ENCODE measurements at regions not wholly inside any gene's neighbourhood (a gene's known extent, or its start where the extent isn't known, plus 50 kb on each side); places are given as distances from the start of the nearest gene placed in this dataset.
"Not testable (repeated sequence)": the region's sequence is repeated elsewhere in the genome, so short reads cannot be mapped to it uniquely, and the experiment has no call there.

GRCh38 chr9:15047028-15047551 lies 136.9 kb upstream of the FREM1 start:
- DNase-seq (ENCODE audit: low read depth in 1 of 2, low spot score in 1 of 2) = no peak

GRCh38 chr9:15033316-15033715 lies 123.1 kb upstream of the FREM1 start:
- no peak for DNase-seq (ENCODE audit: low read depth in 1 of 2, low spot score in 1 of 2)

DNA sequence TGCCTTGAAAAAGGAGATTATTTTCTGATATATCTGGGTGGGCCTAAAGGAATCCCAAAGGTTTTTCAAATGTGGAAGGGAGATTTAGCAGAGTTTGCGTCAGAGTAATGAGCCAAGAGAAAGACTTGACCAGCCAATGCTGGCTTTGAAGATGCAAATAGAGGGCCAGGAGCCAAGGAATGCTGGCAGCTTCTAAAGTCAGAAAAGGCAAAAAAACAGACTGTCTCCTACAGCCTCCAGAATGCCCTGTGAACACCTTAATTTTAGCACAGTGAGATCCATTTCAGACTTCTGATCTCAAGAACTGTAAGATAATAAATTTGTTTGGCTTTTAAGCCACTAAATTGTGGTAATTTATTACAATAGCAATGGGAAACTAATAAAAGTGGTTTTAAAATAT lies 122.6 kb upstream of the FREM1 start:
- DNase-seq (ENCODE audit: low read depth in 1 of 2, low spot score in 1 of 2) = no peak

DNA sequence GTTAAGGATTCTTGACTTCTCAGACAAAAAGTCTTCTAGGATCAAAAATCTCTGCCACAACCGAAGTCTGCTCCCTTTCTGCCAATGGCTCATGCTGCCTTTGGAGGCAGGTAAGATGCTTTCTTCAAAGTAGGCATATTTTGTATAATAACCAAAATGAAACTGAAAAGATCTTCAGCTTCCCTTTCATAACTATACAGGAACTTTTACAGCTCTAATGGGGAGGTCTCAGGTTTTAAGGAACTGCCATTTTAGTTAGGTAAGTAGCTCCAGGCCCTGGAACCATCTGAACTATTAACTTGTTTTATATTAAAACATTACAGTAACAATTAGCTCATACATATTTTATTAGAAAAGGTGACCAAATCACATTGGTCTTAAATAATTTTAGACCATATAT lies 110.9 kb upstream of the FREM1 start:
- no peak for DNase-seq (ENCODE audit: low read depth in 1 of 2, low spot score in 1 of 2)

DNA sequence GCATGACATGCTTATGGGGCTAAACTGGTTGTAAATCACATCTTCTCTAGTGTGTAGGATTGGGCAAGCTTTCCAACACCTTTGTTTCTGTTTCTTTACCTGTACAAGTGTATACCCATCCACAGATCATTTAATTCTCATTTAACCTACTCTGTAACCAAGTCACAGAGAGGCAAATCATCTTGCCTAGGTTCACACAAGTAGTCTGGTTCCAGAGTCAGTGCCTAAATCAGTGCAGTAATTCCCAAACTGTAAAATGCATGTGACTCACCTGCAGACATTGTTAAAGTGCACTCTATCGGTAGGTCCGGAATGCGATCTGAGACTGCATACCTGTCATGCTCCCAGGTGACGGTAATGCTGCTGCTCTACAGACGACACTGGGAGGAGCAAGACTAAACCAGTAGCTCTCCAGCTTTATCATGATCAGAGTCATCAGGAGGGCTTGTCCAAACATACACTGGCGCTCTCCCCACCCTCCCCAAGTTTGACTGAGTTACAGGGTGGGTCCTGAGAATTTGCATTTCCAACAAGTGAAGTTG lies 107.9 kb upstream of the FREM1 start:
- DNase-seq (ENCODE audit: low read depth in 1 of 2, low spot score in 1 of 2) = no peak

- no peak for DNase-seq (ENCODE audit: low read depth in 1 of 2, low spot score in 1 of 2)
Observed at GRCh38 chr9:15010581-15010980, 100.4 kb upstream of the FREM1 start.

- DNase-seq (ENCODE audit: low read depth in 1 of 2, low spot score in 1 of 2) = no peak
Observed at GRCh38 chr9:15007698-15008097, 97.5 kb upstream of the FREM1 start.

DNA sequence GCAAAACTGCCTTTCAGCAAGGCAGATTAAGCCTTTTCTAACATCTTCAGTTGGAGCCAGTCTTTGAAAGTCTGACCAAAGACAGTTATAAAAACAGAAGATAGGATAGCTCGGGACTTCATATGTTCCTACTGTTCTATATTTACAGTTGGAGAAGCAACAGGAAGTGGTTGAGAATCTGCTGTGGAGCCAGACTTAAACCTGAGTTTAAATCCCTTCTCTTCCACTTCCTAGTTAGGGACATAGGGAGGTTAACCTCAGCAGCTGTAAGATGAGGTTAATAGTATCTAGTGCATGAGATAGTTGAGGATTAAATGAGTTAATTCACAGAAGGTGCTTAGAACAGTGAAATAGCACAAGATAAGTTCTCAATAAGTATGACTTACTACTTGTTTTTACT lies 84.5 kb upstream of the FREM1 start:
- no peak for DNase-seq (ENCODE audit: low read depth in 1 of 2, low spot score in 1 of 2)

DNA sequence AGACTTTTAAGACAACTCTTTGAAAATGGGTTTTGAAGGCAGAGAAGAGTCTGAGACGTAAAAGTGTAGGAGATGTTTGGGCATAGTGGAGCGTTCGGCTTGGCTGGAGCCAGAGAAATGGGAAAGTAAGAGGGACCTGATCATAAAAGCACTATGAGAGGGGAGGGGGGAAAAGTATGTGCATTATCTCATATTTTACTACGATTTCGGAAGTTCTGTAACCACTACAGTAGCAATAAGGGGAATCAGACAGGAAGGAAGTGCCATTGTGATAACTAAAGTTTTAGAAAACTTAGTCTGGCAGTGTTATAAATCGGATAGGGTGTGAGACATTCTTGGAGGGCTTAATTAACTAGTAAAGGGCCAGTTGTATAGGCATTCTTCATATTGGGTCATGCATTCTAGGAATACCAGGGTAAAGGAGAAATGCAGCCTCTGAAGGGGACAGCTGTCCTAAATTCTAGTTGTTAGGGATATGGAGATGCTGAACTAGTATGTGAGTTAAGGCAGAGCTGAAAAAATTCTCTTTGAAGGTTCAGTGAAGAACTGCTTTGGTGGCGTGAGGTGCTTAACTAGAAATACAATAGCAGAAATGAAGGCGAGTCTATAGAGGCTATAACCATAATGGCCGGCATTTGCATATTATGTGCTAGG lies 83.8 kb upstream of the FREM1 start:
- DNase-seq (ENCODE audit: low read depth in 1 of 2, low spot score in 1 of 2) = no peak

DNA sequence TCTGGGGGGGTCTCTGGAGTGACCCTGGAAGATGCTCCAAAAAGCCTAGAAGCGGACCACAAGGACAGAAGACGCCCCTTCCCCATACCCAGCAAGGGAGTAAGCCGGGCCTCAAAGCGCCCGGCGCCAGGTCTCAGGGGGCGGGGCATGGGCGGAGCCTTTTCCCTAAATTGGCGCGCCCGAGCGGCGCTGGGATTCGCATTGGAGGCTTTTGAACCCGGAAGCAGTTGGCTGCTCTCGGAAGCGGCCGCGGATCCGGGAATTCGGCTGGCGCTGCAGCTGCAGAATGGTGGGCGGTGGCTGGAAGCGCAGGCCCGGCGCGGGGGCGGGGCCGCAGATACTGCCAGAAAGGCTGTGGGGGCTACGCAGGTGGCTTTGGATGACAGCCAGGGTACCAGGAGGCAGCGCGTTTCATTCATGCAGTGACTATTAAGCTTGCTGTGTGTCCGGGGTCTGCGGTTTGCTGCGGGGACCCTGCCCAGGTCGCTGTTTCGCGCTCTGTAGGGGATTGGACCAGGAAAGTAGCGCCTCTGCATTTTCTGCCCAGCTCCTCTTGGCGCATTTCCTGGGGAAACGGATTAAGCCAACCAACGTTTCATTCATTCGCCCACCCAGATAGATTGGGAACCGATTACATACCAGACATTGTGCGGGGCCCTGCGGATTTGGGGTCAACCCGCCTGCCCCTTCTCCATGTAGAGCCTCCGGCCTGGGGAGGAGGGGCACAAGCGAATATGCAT lies 83.0 kb upstream of the FREM1 start:
- peak; percentile 4 to 16 for DNase-seq (ENCODE audit: low read depth in 1 of 2, low spot score in 1 of 2)

GRCh38 chr9:14992516-14992915 lies 82.3 kb upstream of the FREM1 start:
- DNase-seq (ENCODE audit: low read depth in 1 of 2, low spot score in 1 of 2) = no peak

- DNase-seq (ENCODE audit: low read depth in 1 of 2, low spot score in 1 of 2) = no peak
Observed at GRCh38 chr9:14992081-14992480, 81.9 kb upstream of the FREM1 start.

DNA sequence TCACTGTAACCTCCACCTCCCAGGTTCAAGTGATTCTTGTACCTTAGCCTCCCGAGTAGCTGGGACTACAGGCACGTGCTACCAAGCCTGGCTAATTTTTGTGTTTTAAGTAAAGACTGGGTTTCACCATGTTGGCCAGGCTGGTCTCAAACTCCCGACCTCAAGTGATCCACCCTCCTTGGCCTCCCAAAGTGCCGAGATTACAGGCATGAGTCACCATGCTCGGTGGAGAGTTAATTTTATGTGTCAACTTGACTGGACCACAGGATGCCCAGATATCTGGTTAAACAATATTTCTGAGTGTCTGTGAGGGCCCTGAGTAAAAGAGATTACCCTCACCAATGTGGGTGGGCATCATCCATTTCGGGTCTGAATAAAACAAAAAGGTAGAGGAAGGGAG lies 80.4 kb upstream of the FREM1 start:
- DNase-seq (ENCODE audit: low read depth in 1 of 2, low spot score in 1 of 2) = not testable (repeated sequence)

DNA sequence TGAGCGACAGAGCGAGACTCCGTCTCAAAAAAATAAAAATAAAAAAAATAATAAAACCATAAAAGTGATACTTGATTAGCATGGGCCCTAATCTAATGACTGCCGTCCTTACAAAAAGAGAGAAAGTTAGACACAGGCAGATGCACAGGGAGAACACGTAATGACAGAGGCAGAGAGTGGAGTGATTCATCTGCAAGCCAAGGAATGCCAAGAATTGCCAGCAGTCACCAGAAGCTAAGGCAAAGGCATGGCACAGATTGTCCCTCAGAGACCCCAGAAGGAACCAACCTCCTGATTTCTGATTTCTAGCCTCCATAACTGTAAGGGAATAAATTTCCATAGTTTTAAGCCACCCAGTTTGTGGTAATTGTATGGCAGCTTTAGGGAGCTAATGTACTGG lies 79.6 kb upstream of the FREM1 start:
- DNase-seq (ENCODE audit: low read depth in 1 of 2, low spot score in 1 of 2) = no peak

GRCh38 chr9:14989336-14989735 lies 79.1 kb upstream of the FREM1 start:
- DNase-seq (ENCODE audit: low read depth in 1 of 2, low spot score in 1 of 2) = not testable (repeated sequence)

DNA sequence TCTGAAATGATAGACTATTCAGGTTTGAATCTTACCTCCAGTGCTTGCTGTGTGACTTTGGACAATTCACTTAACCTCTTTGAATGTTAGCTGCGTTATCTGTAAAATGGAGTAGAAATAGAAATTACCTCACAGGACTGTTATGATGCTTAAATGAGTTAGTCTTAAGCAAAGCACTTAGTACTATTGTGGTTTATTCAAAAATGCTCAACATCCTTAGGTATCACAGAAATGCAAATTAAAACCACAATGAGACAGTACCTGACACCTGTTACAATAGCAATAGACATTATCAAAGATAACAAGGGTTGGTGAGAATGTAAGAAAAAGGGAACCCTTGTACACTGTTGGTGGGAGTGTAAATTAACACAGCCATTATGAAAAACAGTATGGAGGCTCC lies 77.6 kb upstream of the FREM1 start:
- DNase-seq (ENCODE audit: low read depth in 1 of 2, low spot score in 1 of 2) = no peak

- DNase-seq (ENCODE audit: low read depth in 1 of 2, low spot score in 1 of 2) = no peak
Observed at GRCh38 chr9:14985419-14985818, 75.2 kb upstream of the FREM1 start.

GRCh38 chr9:14983599-14983998 lies 73.4 kb upstream of the FREM1 start:
- DNase-seq (ENCODE audit: low read depth in 1 of 2, low spot score in 1 of 2) = no peak

DNA sequence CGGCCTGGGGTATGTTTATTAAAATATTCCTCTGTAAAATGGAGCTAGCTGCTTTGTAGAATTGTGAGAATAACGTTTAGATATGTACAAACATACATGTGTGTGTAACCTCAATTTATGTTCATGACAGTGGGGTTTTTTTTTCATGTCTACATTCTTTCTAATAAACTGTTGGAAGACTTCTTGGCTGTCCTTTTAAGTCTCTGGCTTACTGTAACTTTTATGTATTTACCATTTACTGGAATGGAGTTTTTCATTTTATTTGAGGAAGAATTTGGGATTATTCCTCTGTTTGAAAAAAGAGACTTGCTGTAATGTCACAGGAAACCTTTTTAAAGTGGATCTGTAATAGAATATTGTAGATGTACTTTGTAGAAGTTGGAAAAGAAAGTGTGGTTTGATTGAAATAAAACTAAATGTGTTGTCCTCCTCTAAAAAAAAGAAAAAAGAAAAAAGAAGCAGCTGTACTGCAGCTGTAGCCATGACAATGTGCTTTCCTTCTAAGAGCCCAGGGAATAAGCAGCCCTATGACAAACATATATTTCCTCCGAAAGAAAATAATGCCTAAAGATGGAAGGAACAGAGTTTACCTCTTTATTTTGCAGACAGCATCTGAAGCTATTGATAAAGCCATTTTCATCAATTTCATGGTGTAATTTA lies 71.2 kb upstream of the FREM1 start:
- no peak for DNase-seq (ENCODE audit: low read depth in 1 of 2, low spot score in 1 of 2)

DNA sequence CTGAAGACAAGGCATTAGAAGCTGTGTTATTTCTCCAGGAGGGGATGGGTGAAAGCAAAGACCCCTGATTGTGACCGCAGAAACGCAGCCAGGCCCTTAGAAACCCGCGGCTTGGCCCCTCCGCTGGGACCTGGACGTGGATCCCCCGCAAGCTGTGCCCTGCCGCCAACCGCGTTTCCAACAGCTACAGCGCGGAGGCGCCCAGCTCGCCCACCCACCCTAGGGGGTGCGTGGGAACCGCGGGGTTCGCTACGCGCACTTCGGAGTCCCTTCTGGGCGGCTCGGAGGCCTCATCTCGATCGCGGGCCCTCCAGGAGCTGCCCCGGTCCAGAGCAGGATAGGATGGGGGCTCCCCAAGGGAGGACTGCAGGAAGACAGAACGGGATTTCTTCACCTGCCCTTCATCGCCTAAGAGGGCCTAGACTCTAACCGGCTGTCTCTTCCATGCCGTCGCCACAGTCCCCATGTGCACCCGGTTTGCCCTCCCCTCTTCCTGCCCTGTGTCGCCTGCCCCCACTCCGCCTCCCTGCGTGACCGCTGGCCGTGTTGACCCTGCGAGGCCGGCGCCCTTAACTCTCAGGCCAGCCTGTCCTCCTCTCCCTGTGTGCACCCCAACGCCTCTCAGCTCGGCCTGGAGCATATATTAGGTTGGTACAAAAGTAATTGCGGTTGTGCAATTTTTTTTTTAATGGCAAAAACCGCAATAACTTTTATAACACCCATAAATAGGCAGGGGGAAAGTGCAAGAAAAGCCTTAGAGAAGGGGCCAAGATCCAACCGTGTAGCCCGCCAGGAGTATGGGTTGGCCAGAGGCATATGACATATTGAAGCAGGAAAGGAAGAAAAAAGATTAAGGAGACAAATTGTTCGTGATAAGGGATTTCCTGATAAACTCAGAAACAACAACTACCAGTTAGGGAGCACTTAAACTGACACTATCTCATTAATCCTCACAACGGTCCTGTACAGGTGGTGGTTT lies 68.1 kb upstream of the FREM1 start:
- DNase-seq (ENCODE audit: low read depth in 1 of 2, low spot score in 1 of 2) = no peak
